WTC11 (cell line): ENCODE measurements at regions not wholly inside any gene's neighbourhood (a gene's known extent, or its start where the extent isn't known, plus 50 kb on each side); places are given as distances from the start of the nearest gene placed in this dataset.

Source experiments
- ATF3 ChIP-seq: sonication (generic); formaldehyde crosslinking; conservative IDR thresholded peaks from 2 replicates; pipeline ENCODE4 v1.8.1; 2022; ENCODE audit warnings: mild to moderate bottlenecking, missing genetic modification reagents
- FOXJ3 ChIP-seq: sonication (generic); formaldehyde crosslinking; IDR thresholded peaks from 2 replicates; pipeline ENCODE4 v1.9.0; 2021; ENCODE audit warnings: missing genetic modification reagents, mild to moderate bottlenecking, borderline replicate concordance
- FOXK1 ChIP-seq: sonication (generic); formaldehyde crosslinking; IDR thresholded peaks from 2 replicates; pipeline ENCODE4 v1.8.0; 2022; ENCODE audit warnings: mild to moderate bottlenecking, moderate library complexity, missing genetic modification reagents
- NFATC4 ChIP-seq: fragments of 250-450 bp; sonication (Bioruptor Pico); IDR thresholded peaks from 2 replicates; pipeline ENCODE4 v1.9.0; 2021; ENCODE audit warnings: mild to moderate bottlenecking
- NR2C2 ChIP-seq: sonication (generic); formaldehyde crosslinking; IDR thresholded peaks from 2 replicates; pipeline ENCODE4 v1.8.0; 2022; ENCODE audit warnings: mild to moderate bottlenecking, missing genetic modification reagents
- NR3C1 ChIP-seq: sonication (generic); formaldehyde crosslinking; conservative IDR thresholded peaks from 2 replicates; pipeline ENCODE4 v1.8.1; 2023; ENCODE audit warnings: low read depth, mild to moderate bottlenecking, missing genetic modification reagents
- RELA ChIP-seq: sonication (generic); formaldehyde crosslinking; IDR thresholded peaks from 2 replicates; pipeline ENCODE4 v1.8.1; 2022; ENCODE audit warnings: missing genetic modification reagents, mild to moderate bottlenecking, borderline replicate concordance
- TEAD1 ChIP-seq: sonication (generic); formaldehyde crosslinking; IDR thresholded peaks from 2 replicates; pipeline ENCODE4 v1.8.0; 2022; ENCODE audit warnings: mild to moderate bottlenecking, missing genetic modification reagents
- USF1 ChIP-seq: sonication (generic); formaldehyde crosslinking; IDR thresholded peaks from 2 replicates; pipeline ENCODE4 v1.8.0; 2022; ENCODE audit warnings: mild to moderate bottlenecking, missing genetic modification reagents
- ZNF423 ChIP-seq: fragments of 250-450 bp; sonication (Bioruptor Pico); IDR thresholded peaks from 2 replicates; pipeline ENCODE4 v2.1.2; 2022; ENCODE audit warnings: mild to moderate bottlenecking, moderate library complexity
- TF ChIP-seq, protein P1 (sequence below): fragments of 200-600 bp; IDR thresholded peaks from 2 replicates; pipeline ENCODE4 v1.8.0; 2022; ENCODE audit warnings: antibody characterized with exemption

- no peak for TF ChIP-seq NFATC4 (CRISPR knock-in tag)
- TF ChIP-seq, protein P1, sequence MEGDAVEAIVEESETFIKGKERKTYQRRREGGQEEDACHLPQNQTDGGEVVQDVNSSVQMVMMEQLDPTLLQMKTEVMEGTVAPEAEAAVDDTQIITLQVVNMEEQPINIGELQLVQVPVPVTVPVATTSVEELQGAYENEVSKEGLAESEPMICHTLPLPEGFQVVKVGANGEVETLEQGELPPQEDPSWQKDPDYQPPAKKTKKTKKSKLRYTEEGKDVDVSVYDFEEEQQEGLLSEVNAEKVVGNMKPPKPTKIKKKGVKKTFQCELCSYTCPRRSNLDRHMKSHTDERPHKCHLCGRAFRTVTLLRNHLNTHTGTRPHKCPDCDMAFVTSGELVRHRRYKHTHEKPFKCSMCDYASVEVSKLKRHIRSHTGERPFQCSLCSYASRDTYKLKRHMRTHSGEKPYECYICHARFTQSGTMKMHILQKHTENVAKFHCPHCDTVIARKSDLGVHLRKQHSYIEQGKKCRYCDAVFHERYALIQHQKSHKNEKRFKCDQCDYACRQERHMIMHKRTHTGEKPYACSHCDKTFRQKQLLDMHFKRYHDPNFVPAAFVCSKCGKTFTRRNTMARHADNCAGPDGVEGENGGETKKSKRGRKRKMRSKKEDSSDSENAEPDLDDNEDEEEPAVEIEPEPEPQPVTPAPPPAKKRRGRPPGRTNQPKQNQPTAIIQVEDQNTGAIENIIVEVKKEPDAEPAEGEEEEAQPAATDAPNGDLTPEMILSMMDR = no peak
- TF ChIP-seq ATF3 (CRISPR knock-in tag) = no peak
- no peak for TF ChIP-seq NR2C2 (CRISPR knock-in tag)
- TF ChIP-seq RELA (CRISPR knock-in tag) = no peak
- TF ChIP-seq FOXJ3 (CRISPR knock-in tag) = no peak
- TF ChIP-seq ZNF423 (CRISPR knock-in tag) = no peak
- no peak for TF ChIP-seq TEAD1 (CRISPR knock-in tag)
- no peak for TF ChIP-seq USF1
- no peak for TF ChIP-seq NR3C1 (CRISPR knock-in tag)
- no peak for TF ChIP-seq FOXK1 (CRISPR knock-in tag)
Observed at GRCh38 chr1:229142471-229142870, 128.4 kb upstream of the RAB4A start.
